Lower lobe of right lung (tissue), 2 donors: ENCODE measurements at regions not wholly inside any gene's neighbourhood (a gene's known extent, or its start where the extent isn't known, plus 50 kb on each side); places are given as distances from the start of the nearest gene placed in this dataset.

Source experiments
- ATAC-seq, 2 donors: fragments of 200-7000 bp; cut with Tn5 transposase; one replicate each; pipeline ENCODE4 v1.9.1; 2020 to 2022; ENCODE audit warnings: mild to moderate bottlenecking in 2 of 2, moderate library complexity in 2 of 2
- DNase-seq: peaks from one replicate; pipeline ENCODE4 v3.0.0-alpha.2; 2020
- H3K27ac ChIP-seq: fragments of 200-600 bp; one replicate; pipeline ENCODE4 v1.8.0; 2022
- H3K27me3 ChIP-seq: fragments of 200-600 bp; one replicate; pipeline ENCODE4 v1.8.0; 2022; ENCODE audit warnings: low read depth
- H3K36me3 ChIP-seq: fragments of 200-600 bp; one replicate; pipeline ENCODE4 v1.8.0; 2022; ENCODE audit warnings: mild to moderate bottlenecking
- H3K4me1 ChIP-seq: fragments of 200-600 bp; one replicate; pipeline ENCODE4 v1.8.0; 2022
- H3K4me3 ChIP-seq: fragments of 200-600 bp; one replicate; pipeline ENCODE4 v1.8.0; 2022; ENCODE audit warnings: mild to moderate bottlenecking
- H3K9me3 ChIP-seq: fragments of 200-600 bp; one replicate; pipeline ENCODE4 v1.8.0; 2022
- CTCF ChIP-seq: fragments of 200-600 bp; IDR thresholded peaks from one replicate; pipeline ENCODE4 v1.8.0; 2022; ENCODE audit warnings: antibody characterized with exemption, mild to moderate bottlenecking
- intact Hi-C: fragments of 100-400 bp; cut with DNase I; formaldehyde crosslinking; loops from one replicate; pipeline ENCODE4 v1.11.0; 2022
- donor health status: DM: no; HTN: yes; CAD: no; lungs with severe emphysema.

- peaks cover 23% of the 10 kb centered on the region for H3K27me3 ChIP-seq
- ATAC-seq = no peak
- intact Hi-C loops = no loop called here
- no peaks in the 10 kb centered on the region for H3K4me1 ChIP-seq
- DNase-seq = no peak
- H3K9me3 ChIP-seq = no peaks in the 10 kb centered on the region
- no peak for TF ChIP-seq CTCF
- no peak overlapping the region for H3K27ac ChIP-seq
- no peak overlapping the region for H3K4me3 ChIP-seq
- no peaks in the 10 kb centered on the region for H3K36me3 ChIP-seq
Measured at GRCh38 chr3:193775421-193776077, 182.5 kb downstream of the OPA1 start.

- Histone ChIP-seq H3K27me3 (peaks cover 23% of the 10 kb centered on the region), H3K36me3 (no peaks in the 10 kb centered on the region)
- intact Hi-C loops = no loop called here
Measured at GRCh38 chr3:193776626-193777358, 183.8 kb downstream of the OPA1 start.

GRCh38 chr3:193777524-193777923 lies 184.5 kb downstream of the OPA1 start:
- intact Hi-C loops = no loop called here
- DNase-seq = no peak
- no peak overlapping the region for H3K4me3 ChIP-seq
- H3K9me3 ChIP-seq = no peaks in the 10 kb centered on the region
- H3K27ac ChIP-seq = no peak overlapping the region
- H3K4me1 ChIP-seq = peaks cover 8% of the 10 kb centered on the region
- no peak for ATAC-seq
- H3K27me3 ChIP-seq = peaks cover 23% of the 10 kb centered on the region
- no peaks in the 10 kb centered on the region for H3K36me3 ChIP-seq
- no peak for TF ChIP-seq CTCF

More at GRCh38 chr3:193776626-193777358, 183.8 kb downstream of the OPA1 start:
- Histone ChIP-seq H3K9me3 (no peaks in the 10 kb centered on the region), H3K27ac (no peak overlapping the region), H3K4me3 (no peak overlapping the region), H3K4me1 (peaks cover 7% of the 10 kb centered on the region)
- DNase-seq (no peak), ATAC-seq (no peak)
- no peak for TF ChIP-seq CTCF

- Histone ChIP-seq H3K27ac (no peak overlapping the region), H3K9me3 (no peaks in the 10 kb centered on the region), H3K4me1 (peaks cover 14% of the 10 kb centered on the region), H3K27me3 (peaks cover 23% of the 10 kb centered on the region), H3K4me3 (no peak overlapping the region), H3K36me3 (no peaks in the 10 kb centered on the region)
- no peak for DNase-seq
- intact Hi-C loops = no loop called here
- TF ChIP-seq CTCF = no peak
- no peak for ATAC-seq
Measured at GRCh38 chr3:193778676-193779075, 185.7 kb downstream of the OPA1 start.

GRCh38 chr3:193779933-193780332 lies 186.9 kb downstream of the OPA1 start:
- TF ChIP-seq CTCF = no peak
- Histone ChIP-seq H3K27me3 (peaks cover 23% of the 10 kb centered on the region), H3K9me3 (no peaks in the 10 kb centered on the region), H3K4me1 (peaks cover 14% of the 10 kb centered on the region), H3K36me3 (no peaks in the 10 kb centered on the region), H3K27ac (no peak overlapping the region), H3K4me3 (no peak overlapping the region)
- intact Hi-C loops = loop anchor here (10.0 kb wide), 1 partner anchor 355 kb away; the partner anchor contains the start of gene HES1
- DNase-seq (no peak), ATAC-seq (no peak)
